Dermis blood vessel endothelial cell (primary cell): ENCODE measurements at regions not wholly inside any gene's neighbourhood (a gene's known extent, or its start where the extent isn't known, plus 50 kb on each side); places are given as distances from the start of the nearest gene placed in this dataset.
"Not testable (repeated sequence)": the region's sequence is repeated elsewhere in the genome, so short reads cannot be mapped to it uniquely, and the experiment has no call there.

Source experiments
- DNase-seq: peaks from one replicate; pipeline ENCODE4 v3.0.0; 2010

DNA sequence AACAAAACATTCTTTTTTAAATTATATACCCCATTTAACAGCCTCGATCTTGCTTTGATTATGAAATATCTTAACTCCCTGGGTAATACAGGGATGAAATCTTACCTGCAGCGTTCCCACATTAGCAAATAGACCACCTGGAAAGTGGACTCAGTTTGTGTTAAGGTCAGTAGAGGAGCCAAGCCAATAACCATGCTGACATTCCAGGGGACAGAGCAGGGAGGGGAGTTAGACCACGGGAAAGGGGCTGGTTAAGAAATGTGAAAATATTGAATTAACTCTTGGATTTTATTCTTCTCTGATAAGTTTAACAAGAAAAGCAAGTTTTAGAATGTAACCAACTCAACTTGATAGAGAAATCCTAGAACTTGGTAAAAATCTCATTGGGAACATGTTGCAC, 144.9 kb upstream of the CLEC14A start:
- DNase-seq = no peak

DNA sequence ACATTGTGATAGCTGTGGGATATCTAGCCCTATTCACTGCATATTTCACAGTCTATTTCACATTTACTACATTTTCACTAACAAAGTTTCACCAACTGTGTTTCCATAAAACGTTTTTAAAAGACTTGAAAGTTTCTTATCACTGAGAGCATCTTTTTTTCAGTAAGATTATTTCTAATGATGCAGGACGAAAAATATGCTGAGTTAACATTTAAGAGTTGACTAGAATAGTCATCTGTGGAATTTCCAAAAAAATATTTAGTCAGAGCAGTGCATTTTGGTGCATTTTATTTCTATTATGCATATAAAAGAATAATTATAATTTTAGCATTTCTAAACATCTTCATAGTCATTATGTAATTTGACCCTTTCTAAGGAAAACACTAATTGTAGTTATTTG, 143.8 kb upstream of the CLEC14A start:
- no peak for DNase-seq

DNA sequence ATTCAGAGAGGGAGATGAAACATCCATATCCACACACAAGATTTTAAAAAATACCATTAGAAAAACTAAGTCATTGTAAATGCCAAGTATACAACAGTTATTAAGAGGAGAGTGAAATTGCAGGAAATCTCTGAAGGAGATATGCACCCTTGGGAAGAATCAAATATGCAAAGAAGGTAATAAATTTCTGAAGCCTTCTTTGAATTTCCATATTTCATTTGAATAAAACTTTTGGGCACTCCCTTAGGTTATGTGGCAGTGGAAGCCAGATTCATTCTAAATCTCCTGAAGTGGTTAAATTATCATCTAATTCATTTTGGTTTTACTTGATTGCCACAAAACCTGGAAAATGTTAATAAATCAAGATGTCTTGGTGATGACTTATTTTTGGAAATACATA, 138.9 kb upstream of the CLEC14A start:
- no peak for DNase-seq

DNA sequence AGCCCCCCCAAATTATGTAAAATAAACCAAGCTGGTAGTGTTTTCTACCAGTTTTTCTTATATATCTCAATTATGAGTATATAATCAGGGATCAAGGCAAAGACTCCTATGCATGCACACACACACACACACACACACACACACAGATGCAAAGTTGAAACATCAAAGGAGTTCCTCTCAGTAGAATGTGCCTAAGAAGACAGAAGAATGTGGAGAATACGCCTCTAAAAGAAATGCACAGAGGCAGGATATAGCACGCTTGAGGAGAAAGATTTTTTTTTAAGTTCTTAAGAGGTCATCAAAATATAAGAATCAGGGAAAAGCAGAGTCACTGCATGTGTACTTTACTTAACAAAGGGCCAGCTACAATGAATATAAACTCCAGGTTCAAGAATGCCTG, 138.2 kb upstream of the CLEC14A start:
- DNase-seq = no peak

DNA sequence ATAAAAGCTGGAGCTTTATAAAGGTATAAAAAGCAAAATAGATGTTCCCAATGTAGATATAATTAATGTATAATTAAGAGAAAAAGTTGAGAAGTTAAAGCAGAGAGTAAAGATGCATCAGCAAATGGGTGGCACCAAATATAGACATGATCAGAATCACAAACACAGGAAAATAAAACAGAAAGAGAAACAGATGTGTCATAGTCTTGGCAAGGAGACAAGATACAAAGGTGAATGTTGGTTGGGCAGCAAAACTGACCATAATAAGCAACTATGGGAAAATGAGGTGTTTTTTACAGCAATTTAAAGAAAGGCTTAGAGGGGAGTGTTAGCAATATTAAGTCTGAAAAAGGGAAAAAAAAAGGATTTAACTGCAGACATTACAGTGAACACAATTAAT, 135.4 kb upstream of the CLEC14A start:
- DNase-seq = peak; percentile 83

DNA sequence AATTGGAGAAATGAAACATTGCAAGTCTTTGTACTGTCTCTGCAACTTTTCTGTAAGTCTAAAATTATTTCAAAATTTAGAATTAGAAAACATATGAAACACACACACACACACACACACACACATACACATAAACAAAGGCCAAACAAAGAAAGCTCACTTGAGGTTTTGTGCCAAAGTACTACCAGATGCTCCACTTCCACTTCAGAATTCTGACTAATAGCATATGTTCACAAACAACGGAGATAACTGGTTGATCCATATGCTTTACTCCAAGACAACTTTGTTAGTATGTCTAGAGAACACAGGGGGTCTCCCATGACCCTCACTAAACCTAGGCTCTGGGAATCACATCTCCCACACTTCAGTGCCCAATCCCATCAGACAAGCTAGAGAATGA, 133.8 kb upstream of the CLEC14A start:
- DNase-seq = no peak

DNA sequence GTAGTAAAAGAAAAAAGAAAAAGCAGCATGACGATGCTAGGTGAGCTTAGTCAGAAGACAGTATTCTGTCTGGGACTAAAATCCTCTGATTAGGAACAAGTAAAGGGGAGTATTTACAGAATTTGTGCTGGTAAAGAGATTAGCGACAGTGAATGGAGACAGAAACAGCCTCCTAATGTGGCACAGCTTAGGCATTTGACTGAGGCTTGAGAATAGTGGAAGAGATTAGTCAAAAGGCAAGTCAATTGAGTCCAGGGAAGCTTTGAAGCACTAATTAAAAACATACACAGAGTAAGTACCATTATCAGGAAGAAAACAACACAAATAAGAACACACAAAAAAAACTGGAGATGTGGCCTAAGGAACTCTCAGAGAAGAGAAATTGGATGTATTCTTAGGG, 131.9 kb upstream of the CLEC14A start:
- DNase-seq = no peak

DNA sequence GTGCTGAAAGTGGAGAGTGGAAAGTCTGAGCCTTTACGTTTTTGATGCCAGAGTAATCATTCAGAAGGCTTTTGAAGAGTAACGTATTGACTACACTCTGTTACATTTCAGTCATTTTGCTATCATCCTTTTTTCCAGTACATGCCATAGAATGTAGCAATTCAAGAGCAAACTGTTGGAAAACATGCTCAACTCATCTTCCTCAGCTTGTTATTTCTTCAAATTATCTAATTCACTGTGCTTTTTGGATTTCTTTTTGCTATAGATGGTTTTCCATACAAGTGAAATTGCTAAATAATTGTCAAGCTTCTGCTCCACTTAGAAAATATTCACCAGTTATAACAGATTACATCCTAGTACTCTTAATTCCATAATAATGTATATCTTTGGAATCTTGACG, 129.9 kb upstream of the CLEC14A start:
- no peak for DNase-seq

DNA sequence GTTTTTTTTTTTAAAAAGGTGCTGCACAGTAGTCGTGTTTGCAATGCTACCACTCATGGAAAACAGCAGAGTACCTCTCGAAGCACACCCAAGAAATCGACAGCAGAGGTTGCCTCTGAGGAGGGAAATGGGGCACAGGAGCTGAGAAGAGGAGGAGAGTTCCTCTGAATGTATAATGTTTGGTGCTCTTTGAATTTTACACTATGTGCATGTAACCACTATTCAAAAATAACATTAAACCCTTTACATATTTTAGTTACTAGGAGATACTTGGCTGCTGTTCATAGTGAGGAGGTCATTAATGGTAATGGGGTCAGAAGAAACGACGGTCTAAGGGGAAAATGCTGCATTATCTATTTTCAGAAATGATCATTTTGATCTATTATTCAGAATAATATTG, 129.4 kb upstream of the CLEC14A start:
- no peak for DNase-seq

DNA sequence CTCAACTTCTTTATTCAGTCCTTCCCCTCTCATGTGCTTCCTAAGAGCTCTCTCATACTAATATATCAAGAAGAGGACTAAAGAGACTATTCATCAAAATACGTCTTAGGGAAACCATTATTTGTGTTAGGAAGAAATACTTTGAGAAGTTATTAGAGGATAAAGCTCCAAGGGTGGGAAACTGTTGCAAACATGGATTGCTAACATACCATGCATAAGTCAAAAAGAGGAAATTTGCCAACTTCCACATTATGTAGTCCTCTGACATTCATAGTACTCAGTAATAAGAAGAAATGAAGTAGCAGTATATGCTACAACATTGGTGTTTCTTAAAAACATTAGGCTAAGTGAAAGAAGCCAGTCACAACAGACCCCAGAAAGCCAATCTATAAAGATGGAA, 128.8 kb upstream of the CLEC14A start:
- no peak for DNase-seq

DNA sequence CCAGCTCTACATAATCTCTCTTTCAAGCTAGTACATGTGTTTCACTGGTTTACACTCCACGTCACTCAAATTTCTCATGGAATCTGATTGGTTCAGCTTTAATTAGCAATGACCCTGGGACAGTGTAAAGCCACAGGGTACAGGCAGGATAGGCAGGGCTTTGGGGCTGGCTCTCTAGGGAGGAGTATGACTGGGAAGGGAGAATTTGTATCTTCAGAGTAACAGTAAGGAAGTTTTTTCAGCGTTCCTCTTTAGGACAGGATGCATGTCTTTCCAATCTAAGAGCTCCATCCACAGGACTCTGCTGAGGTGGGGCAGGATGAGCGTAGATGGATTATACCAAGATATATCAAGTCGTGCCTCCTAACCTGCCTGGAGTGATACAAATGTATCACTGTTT, 112.0 kb upstream of the CLEC14A start:
- no peak for DNase-seq

DNA sequence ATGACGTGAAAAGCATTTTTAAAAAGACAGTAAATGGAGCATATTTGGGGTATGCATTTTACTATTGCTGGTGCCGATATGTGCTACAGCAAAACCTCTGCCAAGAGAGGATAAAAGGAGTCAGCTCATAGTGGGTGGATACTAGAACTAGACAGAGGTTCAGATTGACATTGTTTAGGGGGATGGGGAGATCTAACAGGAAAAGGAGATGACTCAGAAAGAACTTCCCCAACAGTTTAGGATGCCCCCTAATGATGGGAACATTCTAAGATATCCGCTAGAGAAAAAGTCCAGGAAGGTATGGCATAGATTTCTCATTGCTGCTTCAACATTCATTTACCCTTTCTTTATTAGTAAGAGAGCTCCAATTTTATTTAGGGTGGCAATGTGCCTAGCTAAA, 110.5 kb upstream of the CLEC14A start:
- peak; percentile 83 for DNase-seq

DNA sequence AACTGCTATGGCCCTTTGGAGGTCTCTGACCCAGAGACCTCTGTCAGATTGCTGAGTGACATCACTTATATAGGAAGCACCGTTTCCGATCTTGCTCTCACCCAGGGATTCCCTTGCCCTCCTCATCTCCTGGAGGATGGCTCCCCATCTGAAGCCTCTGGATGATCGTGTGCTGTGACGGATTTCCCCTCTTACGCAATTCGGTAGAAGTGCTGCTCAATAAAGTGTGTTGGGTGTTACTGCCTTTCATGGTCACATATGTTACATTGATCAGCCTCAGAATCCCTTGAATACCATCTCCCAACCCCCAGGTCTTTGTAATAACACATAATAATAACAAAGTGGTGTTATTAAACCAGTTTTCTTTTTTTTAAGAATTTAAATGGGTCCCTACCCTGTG, 107.3 kb upstream of the CLEC14A start:
- no peak for DNase-seq

DNA sequence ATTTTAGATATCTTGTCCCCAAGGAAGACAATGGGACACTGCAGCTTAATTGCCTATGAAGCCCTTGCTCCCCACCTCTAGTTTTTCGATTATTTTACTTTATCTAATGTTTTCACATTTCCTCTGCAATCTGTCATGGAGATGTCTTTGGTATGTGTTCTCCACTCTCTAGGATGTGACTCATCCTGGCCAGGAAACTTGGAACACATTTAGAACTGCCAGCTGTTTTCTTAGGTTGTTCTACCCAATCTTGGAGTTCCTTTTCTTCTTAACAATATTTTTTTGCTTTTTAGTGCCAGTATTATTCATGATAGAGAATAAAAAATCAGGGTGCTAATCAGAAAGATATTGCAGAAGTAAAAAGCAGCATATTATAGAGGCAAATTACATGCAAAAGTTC, 101.7 kb upstream of the CLEC14A start:
- DNase-seq = peak; percentile 97

DNA sequence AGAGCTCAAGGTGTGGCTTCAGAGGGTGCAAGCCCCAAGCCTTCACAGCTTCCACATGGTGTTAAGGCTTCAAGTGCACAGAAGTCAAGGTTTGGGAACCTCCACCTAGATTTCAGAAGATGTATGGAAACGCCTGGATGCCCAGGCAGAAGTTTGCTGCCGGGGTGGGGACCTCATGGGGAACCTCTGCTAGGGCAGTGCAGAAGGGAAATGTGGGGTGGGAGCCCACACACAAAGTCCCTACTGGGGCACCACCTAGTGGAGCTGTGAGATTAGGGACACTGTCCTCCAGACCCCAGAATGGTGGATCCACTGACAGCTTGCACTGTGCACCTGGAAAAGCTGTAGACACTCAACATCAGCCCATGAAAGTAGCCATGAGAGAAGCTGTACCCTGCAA, 99.6 kb upstream of the CLEC14A start:
- not testable (repeated sequence) for DNase-seq

DNA sequence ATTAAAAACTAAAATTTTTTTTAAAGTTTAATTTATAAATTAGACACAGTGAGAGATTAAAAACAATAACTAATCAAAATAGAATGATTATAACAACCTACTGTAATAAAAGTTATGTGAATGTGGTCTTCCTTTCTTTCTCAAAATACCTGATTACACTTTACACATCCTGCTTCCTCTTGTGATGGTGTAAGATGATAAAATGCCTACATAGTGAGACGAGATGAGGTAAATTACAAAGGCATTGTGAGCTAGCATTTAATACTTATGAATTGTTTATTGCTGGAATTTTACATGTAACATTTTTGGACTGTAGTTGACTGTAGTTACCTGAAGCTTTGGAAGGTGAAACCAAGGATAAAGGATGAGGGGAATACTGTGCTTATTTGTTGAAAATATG, 94.2 kb upstream of the CLEC14A start:
- DNase-seq = peak; percentile 58

DNA sequence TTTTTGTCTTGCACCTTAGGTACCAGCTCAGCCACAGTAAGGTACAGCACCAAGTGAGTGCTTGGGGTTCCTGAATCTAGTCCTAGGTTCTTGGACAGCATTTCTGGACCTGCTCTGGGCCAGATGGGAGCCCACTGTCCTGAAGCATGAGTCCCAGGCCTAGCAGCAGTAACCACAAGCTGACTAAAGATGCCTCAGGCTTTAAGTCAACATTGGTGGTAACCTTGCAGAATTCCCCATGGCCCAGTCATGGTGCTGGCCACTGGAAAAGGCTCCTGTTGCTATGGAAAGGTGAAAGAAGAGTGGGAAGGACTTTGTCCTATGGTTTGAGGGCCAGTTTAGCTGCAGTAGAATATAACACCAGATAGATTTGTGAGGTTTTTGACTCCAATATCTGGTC, 86.9 kb upstream of the CLEC14A start:
- no peak for DNase-seq

DNA sequence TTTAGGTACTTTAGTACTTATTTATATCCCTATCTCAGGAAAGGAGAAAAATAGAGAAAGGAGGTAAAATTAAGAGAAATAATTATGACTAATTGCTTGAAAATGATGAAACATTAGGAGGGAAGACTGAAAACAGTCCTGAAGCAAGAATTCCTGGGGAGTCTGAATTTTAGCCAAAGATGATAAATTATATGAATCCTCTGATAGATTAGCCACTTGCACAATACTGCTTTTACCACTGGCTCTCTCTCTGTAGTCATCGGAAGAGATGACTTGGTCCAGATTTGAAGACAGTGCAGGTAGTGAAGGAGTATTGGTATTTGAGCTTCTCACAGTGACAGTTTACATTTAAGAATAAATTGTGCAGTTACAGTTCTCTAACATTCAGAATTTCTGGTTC, 83.8 kb upstream of the CLEC14A start:
- DNase-seq = no peak

DNA sequence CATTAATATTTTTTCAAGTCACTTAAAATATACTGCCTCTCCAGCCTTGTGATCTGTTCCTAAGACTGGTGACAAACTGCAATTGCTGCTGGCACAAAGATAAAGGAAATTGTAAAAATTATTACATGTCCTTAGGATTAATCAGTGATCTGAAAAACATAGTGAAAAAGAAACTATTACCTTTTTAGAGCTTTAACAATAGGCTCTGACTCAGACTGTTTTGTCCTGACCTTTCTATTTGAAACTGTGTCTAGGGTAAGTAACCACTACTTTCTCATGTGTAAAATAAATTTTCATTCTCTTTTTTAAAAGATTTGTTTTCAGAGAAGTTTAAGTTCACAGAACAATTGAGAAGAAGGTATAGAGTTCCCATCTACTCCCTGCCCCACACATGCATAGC, 80.4 kb upstream of the CLEC14A start:
- DNase-seq = peak; percentile 62

DNA sequence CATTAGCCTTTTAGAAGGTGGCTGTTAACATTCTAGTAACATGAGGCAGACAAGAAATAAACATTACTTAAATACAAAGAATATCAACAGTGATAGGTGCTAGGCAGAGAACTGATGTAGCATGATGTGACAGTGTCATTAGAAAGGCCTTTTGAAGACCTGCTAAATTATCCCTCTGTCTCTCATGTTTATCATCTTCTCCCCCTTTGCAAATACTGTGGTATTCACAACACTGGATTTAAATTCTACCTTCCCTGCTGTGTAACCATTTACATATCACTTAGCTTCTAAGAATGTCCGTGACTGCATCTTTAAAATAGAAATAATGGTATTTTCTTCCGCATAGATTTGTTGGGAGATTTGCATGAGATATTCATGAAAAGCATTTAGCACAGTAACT, 74.4 kb upstream of the CLEC14A start:
- no peak for DNase-seq

DNA sequence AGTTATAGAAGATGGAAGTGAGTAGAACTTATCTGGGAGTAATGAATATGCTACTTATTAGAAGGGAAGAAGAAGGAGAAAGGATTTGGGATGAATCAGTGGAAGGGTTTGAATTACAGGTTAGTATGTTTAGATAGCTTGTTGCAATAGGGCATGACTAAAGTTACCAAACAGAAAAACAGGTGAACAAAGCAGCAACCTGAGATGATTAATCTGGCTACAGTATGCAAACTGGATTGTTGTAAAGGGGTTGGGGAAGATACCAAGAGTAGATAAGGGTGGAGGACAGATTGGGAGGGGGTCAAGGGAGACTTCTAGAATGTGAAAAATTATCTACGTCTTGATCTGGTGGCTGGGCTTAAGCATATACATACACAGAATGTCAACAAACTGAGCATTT, 73.4 kb upstream of the CLEC14A start:
- DNase-seq = no peak

DNA sequence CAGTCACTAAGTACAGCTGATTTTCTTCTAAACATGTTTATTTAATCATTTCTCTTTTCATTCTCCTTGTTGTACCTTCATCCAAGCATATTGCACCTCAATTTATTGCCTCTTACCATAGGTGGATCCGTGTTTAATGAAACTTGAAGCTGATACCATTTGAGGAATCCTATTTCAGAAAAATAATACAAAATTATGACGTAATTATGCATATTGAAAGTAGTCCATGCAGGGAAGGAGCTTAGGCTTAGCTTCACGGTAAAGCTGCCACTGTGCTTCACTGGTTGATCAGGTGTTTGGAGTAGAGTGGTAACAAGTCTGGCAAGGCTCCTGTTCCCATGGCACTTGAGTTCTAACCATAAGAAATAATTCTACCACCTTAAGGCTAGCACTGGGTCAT, 61.0 kb upstream of the CLEC14A start:
- DNase-seq = no peak

DNA sequence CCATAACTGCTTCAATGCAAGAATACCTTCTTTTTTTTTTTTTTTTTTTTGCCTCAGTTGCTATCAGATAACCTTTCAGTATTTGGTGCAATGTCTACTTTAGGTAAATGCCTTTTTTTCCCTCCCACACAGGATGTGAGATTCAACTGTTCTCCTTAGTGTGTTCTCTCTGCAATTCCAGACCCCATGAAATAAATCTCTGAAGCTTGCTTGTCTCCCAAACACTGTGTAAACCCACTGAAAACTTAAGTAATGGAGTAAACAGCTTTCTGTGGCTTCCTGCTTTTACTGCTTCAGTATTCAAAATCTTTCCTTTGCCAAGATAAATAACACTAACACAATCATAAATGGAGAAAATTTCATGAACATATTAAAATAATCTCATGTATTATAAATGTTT, 55.8 kb upstream of the CLEC14A start:
- DNase-seq = peak; percentile 53

DNA sequence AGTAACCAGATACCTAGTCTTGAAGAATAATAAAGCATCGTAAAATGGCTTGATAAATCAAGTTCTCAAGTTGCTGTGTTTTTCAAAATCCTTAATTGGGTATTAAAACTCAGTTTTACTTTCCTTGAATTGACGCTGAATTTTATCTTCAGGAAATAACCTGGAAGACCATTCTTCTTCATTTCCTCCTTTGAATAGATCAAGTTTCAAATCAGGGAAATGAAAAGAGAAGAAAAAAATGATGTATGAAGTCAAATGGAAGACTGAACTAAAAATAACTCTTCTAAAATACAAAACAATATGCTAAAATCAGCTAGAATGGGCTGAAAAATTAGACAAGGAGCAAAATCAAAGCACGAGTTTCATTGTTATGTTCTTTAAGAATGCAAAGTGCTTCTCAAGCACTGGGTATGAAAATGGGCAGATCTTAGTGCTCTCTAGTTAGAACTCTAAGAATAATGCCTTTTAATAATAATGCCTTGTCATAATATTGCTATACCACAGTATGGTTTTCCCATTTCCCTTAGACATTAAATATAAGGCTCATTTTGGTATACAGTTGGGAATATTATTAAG, 54.6 kb upstream of the CLEC14A start:
- DNase-seq = peak; percentile 53

DNA sequence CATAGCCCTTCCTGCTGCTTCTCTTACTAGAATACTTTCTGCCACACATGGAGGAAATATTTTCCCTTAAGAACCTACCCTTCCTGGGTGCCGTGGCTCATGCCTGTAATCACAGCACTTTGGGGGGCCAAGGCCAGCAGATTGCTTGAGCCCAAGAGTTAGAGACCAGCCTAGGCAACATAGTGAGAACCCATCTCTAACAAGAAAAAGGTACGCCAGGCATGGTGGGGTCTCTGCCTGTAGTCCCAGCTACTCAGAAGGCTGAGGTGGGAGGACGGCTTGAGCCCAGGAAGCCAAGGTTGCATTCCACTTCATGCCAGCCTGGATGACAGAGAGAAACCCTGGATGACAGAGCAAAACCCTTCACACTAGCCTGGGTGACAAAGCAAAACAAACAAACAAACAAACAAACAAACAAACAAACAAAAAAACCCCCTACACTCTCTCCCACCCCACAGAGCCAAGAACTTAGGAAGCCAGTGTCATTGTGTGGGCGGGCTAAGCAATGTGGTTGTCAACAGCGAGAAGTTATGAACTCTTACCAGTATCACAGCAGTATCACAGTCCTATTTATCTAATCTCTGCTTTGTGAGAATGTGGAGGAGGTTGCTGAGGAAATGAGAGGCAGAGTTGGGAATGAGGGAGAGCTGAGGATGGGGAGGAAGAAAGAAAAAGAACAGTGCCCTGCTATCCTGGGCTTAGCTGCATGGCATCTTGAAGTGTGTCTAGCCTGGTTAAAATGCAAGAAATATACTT, 53.8 kb upstream of the CLEC14A start:
- DNase-seq = peak; percentile 48
